GM11168 (cell line): ENCODE measurements at regions not wholly inside any gene's neighbourhood (a gene's known extent, or its start where the extent isn't known, plus 50 kb on each side); places are given as distances from the start of the nearest gene placed in this dataset.

Source experiments
- in situ Hi-C: fragments of 300-500 bp; cut with MboI; formaldehyde crosslinking; loops from one replicate; pipeline ENCODE4 v1.12.0; 2022; ENCODE audit warnings: low sequenced_read_pairs; ENCODE audit not compliant: unreplicated experiment

DNA sequence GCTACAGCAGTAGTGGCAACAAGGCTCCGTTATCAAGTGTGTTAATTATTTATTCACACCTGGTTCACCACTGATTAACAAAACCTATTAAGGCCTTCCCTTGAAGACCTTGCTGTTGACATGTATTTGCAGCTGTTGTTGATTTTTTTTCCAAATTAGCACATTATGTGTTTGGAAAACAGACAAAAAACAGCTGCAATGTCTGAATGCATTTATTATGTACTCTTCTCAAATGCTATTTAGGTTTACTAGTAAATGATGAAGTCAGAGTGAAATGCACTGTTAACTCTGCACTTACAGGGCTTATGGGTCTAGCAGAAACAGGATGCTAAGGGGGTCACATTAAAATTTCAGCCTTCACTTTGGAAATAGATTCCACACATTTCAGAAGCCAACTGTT is 99.5 kb upstream of the PCDH7 start:
- in situ Hi-C loops = no loop called here

DNA sequence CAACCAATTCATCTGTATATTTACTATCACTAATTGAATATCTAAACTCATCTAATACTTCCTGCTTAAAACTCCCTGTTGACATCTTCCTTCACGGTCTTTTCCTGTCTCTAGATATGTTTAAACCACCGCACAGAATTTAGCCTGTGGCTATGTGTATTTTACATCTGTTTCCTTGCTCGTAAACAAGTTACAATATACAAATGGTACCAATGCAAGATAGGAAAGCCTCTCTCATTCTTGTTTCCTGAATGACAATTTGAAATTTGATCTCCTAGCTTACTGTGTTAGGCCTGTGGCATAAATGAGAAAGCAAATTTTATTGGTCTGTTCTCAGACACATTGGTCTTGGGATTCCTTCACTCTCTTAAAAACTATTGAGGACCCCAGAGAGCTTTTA is 89.7 kb upstream of the PCDH7 start:
- in situ Hi-C loops = no loop called here

DNA sequence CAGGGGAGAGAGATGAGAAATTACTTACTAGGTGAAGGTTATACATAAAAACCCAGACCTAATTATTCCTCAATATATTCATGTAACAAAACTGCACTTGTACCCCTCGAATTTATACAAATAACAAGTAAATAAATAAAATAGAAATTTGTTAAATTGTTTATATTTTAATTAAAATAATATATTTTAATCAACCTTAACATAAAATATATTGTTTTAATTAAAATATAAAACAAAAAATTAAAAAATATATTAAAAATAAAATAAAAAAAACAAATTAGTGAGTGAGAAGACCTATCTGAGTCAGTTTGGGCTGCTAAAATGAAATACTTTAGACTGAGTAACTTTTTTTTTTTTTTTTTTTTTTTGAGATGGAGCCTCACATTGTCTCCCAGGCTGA is 87.4 kb upstream of the PCDH7 start:
- in situ Hi-C loops = no loop called here

- in situ Hi-C loops = no loop called here
Observed at GRCh38 chr4:30641345-30641744, 78.8 kb upstream of the PCDH7 start.

DNA sequence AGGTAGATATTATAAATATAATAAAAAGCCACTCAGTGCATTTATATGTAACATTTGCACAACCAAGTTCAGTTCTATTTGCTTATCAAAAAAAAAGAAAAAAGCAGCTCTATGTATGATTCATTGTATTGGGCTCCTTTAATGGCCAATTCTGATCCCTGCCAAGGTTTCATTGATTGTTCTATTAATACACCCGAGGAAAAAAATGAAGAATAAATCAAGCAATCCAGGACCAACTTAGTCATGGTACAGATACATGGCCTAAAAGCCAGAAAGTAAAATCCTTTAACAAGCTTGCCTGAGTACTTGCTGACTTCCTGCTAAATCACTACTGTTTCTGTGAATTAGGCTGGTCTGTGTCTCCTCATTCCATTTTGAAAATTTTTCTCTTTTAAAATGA is 77.6 kb upstream of the PCDH7 start:
- in situ Hi-C loops = no loop called here

GRCh38 chr4:30653291-30653690 is 66.9 kb upstream of the PCDH7 start:
- in situ Hi-C loops = no loop called here

GRCh38 chr4:30656828-30657227 is 63.3 kb upstream of the PCDH7 start:
- in situ Hi-C loops = no loop called here

- in situ Hi-C loops = no loop called here
Observed at GRCh38 chr4:30667919-30668318, 52.2 kb upstream of the PCDH7 start.

DNA sequence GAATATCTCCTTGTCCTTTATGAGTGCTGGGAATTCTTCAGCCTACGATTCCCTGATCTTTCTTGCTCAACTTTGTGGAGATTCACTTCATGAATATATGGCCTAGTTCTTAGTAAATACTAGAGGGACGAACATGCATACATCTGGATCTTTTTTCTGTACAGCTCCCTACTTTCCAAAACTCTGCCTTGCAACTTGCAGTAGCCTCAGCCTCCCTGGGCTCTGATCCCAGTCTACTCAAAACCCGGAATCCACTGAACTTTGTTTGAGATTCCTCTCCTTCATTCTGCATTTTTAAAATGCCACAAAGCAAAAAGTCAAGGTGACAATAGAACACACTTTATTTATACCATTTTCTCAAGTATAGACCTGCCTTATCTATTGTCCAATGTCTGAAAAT is 50.0 kb upstream of the PCDH7 start:
- in situ Hi-C loops = no loop called here
